ENCODE measurements at regions not wholly inside any gene's neighbourhood (a gene's known extent, or its start where the extent isn't known, plus 50 kb on each side); places are given as distances from the start of the nearest gene placed in this dataset.
"Not testable (repeated sequence)": the region's sequence is repeated elsewhere in the genome, so short reads cannot be mapped to it uniquely, and the experiment has no call there.

- no peaks in the 10 kb centered on the region for H3K9me3 ChIP-seq
- H3K36me3 ChIP-seq = no peaks in the 10 kb centered on the region
- H3K27me3 ChIP-seq = no peaks in the 10 kb centered on the region
- DNase-seq (ENCODE audit: low spot score) = no peak
- no peak overlapping the region for H3K27ac ChIP-seq
- TF ChIP-seq CTCF (IDR thresholded peaks at IDR 0.05) = no peak
- H3K4me3 ChIP-seq = no peak overlapping the region
- H3K4me1 ChIP-seq = no peaks in the 10 kb centered on the region
These were observed 364.2 kb upstream of the CNTN3 start for GRCh38 chr3:74978684-74979083.

- not testable (repeated sequence) for H3K4me1 ChIP-seq; H3K36me3 ChIP-seq; H3K4me3 ChIP-seq; DNase-seq (ENCODE audit: low spot score); H3K27me3 ChIP-seq; H3K27ac ChIP-seq; H3K9me3 ChIP-seq
These were observed 370.8 kb upstream of the CNTN3 start for GRCh38 chr3:74985028-74985904.

GRCh38 chr3:74988095-74988494 lies 373.6 kb upstream of the CNTN3 start:
- no peak for TF ChIP-seq CTCF (IDR thresholded peaks at IDR 0.05)
- Histone ChIP-seq H3K27me3 (no peaks in the 10 kb centered on the region), H3K36me3 (no peaks in the 10 kb centered on the region), H3K4me1 (no peaks in the 10 kb centered on the region), H3K27ac (no peak overlapping the region), H3K4me3 (no peak overlapping the region), H3K9me3 (no peaks in the 10 kb centered on the region)
- DNase-seq (ENCODE audit: low spot score) = no peak

- Histone ChIP-seq H3K4me1 (no peaks in the 10 kb centered on the region), H3K27me3 (no peaks in the 10 kb centered on the region), H3K4me3 (no peak overlapping the region), H3K36me3 (no peaks in the 10 kb centered on the region), H3K9me3 (no peaks in the 10 kb centered on the region), H3K27ac (no peak overlapping the region)
- no peak for DNase-seq (ENCODE audit: low spot score)
- no peak for TF ChIP-seq CTCF (IDR thresholded peaks at IDR 0.05)
These were observed 378.4 kb upstream of the CNTN3 start for GRCh38 chr3:74992898-74993297.

- peak in 1 of 2 donors; percentile 55 for TF ChIP-seq CTCF (IDR thresholded peaks at IDR 0.05)
These were observed 386.9 kb upstream of the CNTN3 start for GRCh38 chr3:75001330-75001729.

GRCh38 chr3:75012791-75013331 lies 398.4 kb upstream of the CNTN3 start:
- no peak overlapping the region for H3K27ac ChIP-seq
- no peaks in the 10 kb centered on the region for H3K27me3 ChIP-seq
- H3K4me1 ChIP-seq = no peaks in the 10 kb centered on the region
- no peaks in the 10 kb centered on the region for H3K36me3 ChIP-seq
- DNase-seq (ENCODE audit: low spot score) = no peak
- H3K9me3 ChIP-seq = no peaks in the 10 kb centered on the region
- no peak for TF ChIP-seq CTCF (IDR thresholded peaks at IDR 0.05)
- no peak overlapping the region for H3K4me3 ChIP-seq

More at GRCh38 chr3:75001330-75001729, 386.9 kb upstream of the CNTN3 start:
- H3K27ac ChIP-seq = no peak overlapping the region
- no peaks in the 10 kb centered on the region for H3K9me3 ChIP-seq
- no peak for DNase-seq (ENCODE audit: low spot score)
- H3K4me1 ChIP-seq = no peaks in the 10 kb centered on the region
- no peaks in the 10 kb centered on the region for H3K36me3 ChIP-seq
- H3K27me3 ChIP-seq = no peaks in the 10 kb centered on the region
- no peak overlapping the region for H3K4me3 ChIP-seq

Measured in right atrium auricular region (tissue), 2 donors.